ENCODE measurements at regions not wholly inside any gene's neighbourhood (a gene's known extent, or its start where the extent isn't known, plus 50 kb on each side); places are given as distances from the start of the nearest gene placed in this dataset.

- no peak for DNase-seq (ENCODE audit: low spot score)
Observed at GRCh38 chr18:10231220-10231619, 223.2 kb upstream of the APCDD1 start.

GRCh38 chr18:10232062-10232461, 222.4 kb upstream of the APCDD1 start:
- no peak for DNase-seq (ENCODE audit: low spot score)
- peaks cover 11% of the 10 kb centered on the region for H3K9me3 Mint-ChIP-seq
- no peaks in the 10 kb centered on the region for H3K27me3 Mint-ChIP-seq (ENCODE audit: insufficient read depth)
- intact Hi-C loops (cut with micrococcal nuclease) = no loop called here
- no peak overlapping the region for H3K4me3 Mint-ChIP-seq
- H3K4me1 Mint-ChIP-seq (ENCODE audit: low read depth) = no peaks in the 10 kb centered on the region
- H3K36me3 Mint-ChIP-seq (ENCODE audit: low read depth) = no peaks in the 10 kb centered on the region
- H3K27ac Mint-ChIP-seq = no peak overlapping the region

More at GRCh38 chr18:10231220-10231619, 223.2 kb upstream of the APCDD1 start:
- H3K9me3 Mint-ChIP-seq = peaks cover 11% of the 10 kb centered on the region
- intact Hi-C loops (cut with micrococcal nuclease) = no loop called here
- H3K27ac Mint-ChIP-seq = no peak overlapping the region
- no peak overlapping the region for H3K4me3 Mint-ChIP-seq
- no peaks in the 10 kb centered on the region for H3K4me1 Mint-ChIP-seq (ENCODE audit: low read depth)
- H3K27me3 Mint-ChIP-seq (ENCODE audit: insufficient read depth) = no peaks in the 10 kb centered on the region
- H3K36me3 Mint-ChIP-seq (ENCODE audit: low read depth) = no peaks in the 10 kb centered on the region

GRCh38 chr18:10233082-10233875, 221.2 kb upstream of the APCDD1 start:
- no peak overlapping the region for H3K27ac Mint-ChIP-seq
- no peak for DNase-seq (ENCODE audit: low spot score)
- intact Hi-C loops (cut with micrococcal nuclease) = no loop called here
- H3K36me3 Mint-ChIP-seq (ENCODE audit: low read depth) = no peaks in the 10 kb centered on the region
- no peaks in the 10 kb centered on the region for H3K4me1 Mint-ChIP-seq (ENCODE audit: low read depth)
- no peak overlapping the region for H3K4me3 Mint-ChIP-seq
- H3K27me3 Mint-ChIP-seq (ENCODE audit: insufficient read depth) = no peaks in the 10 kb centered on the region
- H3K9me3 Mint-ChIP-seq = peaks cover 11% of the 10 kb centered on the region

DNA sequence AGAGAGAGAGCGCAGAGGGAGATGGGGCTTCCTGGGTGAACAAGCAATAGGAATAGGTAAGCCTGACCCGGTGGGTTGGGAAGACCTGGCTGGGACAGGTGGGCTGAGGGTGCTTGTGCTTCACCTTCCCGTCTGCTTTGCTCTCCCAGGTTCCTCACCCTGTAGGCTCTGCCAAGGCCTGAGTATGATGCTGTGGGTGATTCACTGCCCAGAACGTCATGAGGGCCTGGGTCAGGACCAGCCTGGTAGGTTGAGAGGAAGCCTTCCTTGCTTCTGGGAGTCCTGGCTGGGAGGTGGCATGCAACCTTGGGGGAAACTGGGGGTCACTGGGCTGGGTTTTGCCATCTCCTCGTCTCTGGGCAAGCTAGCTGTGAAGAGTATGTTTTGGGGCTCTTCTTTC, 220.2 kb upstream of the APCDD1 start:
- intact Hi-C loops (cut with micrococcal nuclease) = no loop called here
- H3K9me3 Mint-ChIP-seq = peaks cover 11% of the 10 kb centered on the region
- H3K27me3 Mint-ChIP-seq (ENCODE audit: insufficient read depth) = no peaks in the 10 kb centered on the region
- no peak overlapping the region for H3K4me3 Mint-ChIP-seq
- H3K27ac Mint-ChIP-seq = no peak overlapping the region
- H3K36me3 Mint-ChIP-seq (ENCODE audit: low read depth) = no peaks in the 10 kb centered on the region
- no peaks in the 10 kb centered on the region for H3K4me1 Mint-ChIP-seq (ENCODE audit: low read depth)
- no peak for DNase-seq (ENCODE audit: low spot score)

GRCh38 chr18:10234912-10235660, 219.3 kb upstream of the APCDD1 start:
- no peak for DNase-seq (ENCODE audit: low spot score)
- H3K27ac Mint-ChIP-seq = no peak overlapping the region
- H3K27me3 Mint-ChIP-seq (ENCODE audit: insufficient read depth) = no peaks in the 10 kb centered on the region
- H3K4me3 Mint-ChIP-seq = no peak overlapping the region
- H3K4me1 Mint-ChIP-seq (ENCODE audit: low read depth) = no peaks in the 10 kb centered on the region
- H3K36me3 Mint-ChIP-seq (ENCODE audit: low read depth) = no peaks in the 10 kb centered on the region
- peaks cover 11% of the 10 kb centered on the region for H3K9me3 Mint-ChIP-seq
- intact Hi-C loops (cut with micrococcal nuclease) = no loop called here

DNA sequence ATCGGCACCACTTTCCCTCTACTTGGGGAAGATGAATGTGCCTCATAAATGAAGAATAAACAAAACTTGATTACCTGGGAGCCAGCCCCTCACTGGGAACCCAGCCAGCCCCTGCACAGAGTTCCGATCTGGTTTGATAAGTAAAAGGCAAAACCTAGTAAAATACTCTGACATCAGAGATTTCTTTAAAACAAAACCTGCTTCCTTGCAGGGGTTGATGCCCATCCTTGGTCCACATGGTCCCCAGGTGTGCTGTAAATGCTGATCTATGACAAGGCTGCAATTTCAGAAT, 218.8 kb upstream of the APCDD1 start:
- intact Hi-C loops (cut with micrococcal nuclease) = no loop called here
- Mint-ChIP-seq H3K4me3 (no peak overlapping the region), H3K36me3 (ENCODE audit: low read depth) (no peaks in the 10 kb centered on the region), H3K27ac (no peak overlapping the region), H3K27me3 (ENCODE audit: insufficient read depth) (no peaks in the 10 kb centered on the region), H3K4me1 (ENCODE audit: low read depth) (no peaks in the 10 kb centered on the region), H3K9me3 (peaks cover 11% of the 10 kb centered on the region)
- no peak for DNase-seq (ENCODE audit: low spot score)

- intact Hi-C loops (cut with micrococcal nuclease) = no loop called here
- Mint-ChIP-seq H3K27me3 (ENCODE audit: insufficient read depth) (no peaks in the 10 kb centered on the region), H3K4me1 (ENCODE audit: low read depth) (no peaks in the 10 kb centered on the region), H3K9me3 (no peaks in the 10 kb centered on the region), H3K4me3 (no peak overlapping the region), H3K36me3 (ENCODE audit: low read depth) (no peaks in the 10 kb centered on the region), H3K27ac (no peak overlapping the region)
- DNase-seq (ENCODE audit: low spot score) = no peak
Observed at GRCh38 chr18:10239103-10239502, 215.3 kb upstream of the APCDD1 start.

- no peaks in the 10 kb centered on the region for H3K4me1 Mint-ChIP-seq (ENCODE audit: low read depth)
- intact Hi-C loops (cut with micrococcal nuclease) = no loop called here
- H3K27me3 Mint-ChIP-seq (ENCODE audit: insufficient read depth) = no peaks in the 10 kb centered on the region
- no peak for DNase-seq (ENCODE audit: low spot score)
- H3K9me3 Mint-ChIP-seq = no peaks in the 10 kb centered on the region
- no peak overlapping the region for H3K27ac Mint-ChIP-seq
- no peaks in the 10 kb centered on the region for H3K36me3 Mint-ChIP-seq (ENCODE audit: low read depth)
- no peak overlapping the region for H3K4me3 Mint-ChIP-seq
Observed at GRCh38 chr18:10239991-10240634, 214.3 kb upstream of the APCDD1 start.

DNA sequence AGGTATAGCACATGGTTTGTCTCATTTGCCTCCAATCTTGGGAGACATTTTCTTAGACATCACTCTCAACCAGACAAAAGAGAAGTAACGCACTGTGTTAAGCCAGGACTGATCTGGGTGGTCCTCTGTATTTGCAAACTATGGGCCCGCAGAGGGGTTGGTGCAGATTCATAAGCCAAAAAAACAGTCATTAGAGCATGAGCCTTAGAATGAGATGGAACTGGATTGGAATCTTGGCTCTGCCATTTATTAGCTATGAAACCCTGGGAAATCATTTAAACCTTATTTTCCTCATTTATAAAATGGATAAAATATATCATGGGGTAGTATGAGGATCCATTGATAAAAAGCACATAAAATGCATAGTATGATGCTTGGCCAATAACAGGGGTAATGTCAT, 213.5 kb upstream of the APCDD1 start:
- Mint-ChIP-seq H3K4me1 (ENCODE audit: low read depth) (no peaks in the 10 kb centered on the region), H3K27me3 (ENCODE audit: insufficient read depth) (no peaks in the 10 kb centered on the region), H3K9me3 (no peaks in the 10 kb centered on the region), H3K27ac (no peak overlapping the region), H3K4me3 (no peak overlapping the region), H3K36me3 (ENCODE audit: low read depth) (no peaks in the 10 kb centered on the region)
- DNase-seq (ENCODE audit: low spot score) = no peak
- intact Hi-C loops (cut with micrococcal nuclease) = no loop called here

GRCh38 chr18:10241579-10241978, 212.9 kb upstream of the APCDD1 start:
- DNase-seq (ENCODE audit: low spot score) = no peak
- Mint-ChIP-seq H3K4me1 (ENCODE audit: low read depth) (no peaks in the 10 kb centered on the region), H3K9me3 (no peaks in the 10 kb centered on the region), H3K27me3 (ENCODE audit: insufficient read depth) (no peaks in the 10 kb centered on the region), H3K4me3 (no peak overlapping the region), H3K27ac (no peak overlapping the region), H3K36me3 (ENCODE audit: low read depth) (no peaks in the 10 kb centered on the region)
- intact Hi-C loops (cut with micrococcal nuclease) = no loop called here

GRCh38 chr18:10242936-10243680, 211.3 kb upstream of the APCDD1 start:
- no peak overlapping the region for H3K27ac Mint-ChIP-seq
- no peaks in the 10 kb centered on the region for H3K4me1 Mint-ChIP-seq (ENCODE audit: low read depth)
- H3K4me3 Mint-ChIP-seq = no peak overlapping the region
- no peaks in the 10 kb centered on the region for H3K9me3 Mint-ChIP-seq
- DNase-seq (ENCODE audit: low spot score) = no peak
- intact Hi-C loops (cut with micrococcal nuclease) = no loop called here
- H3K36me3 Mint-ChIP-seq (ENCODE audit: low read depth) = no peaks in the 10 kb centered on the region
- H3K27me3 Mint-ChIP-seq (ENCODE audit: insufficient read depth) = no peaks in the 10 kb centered on the region

GRCh38 chr18:10244341-10244740, 210.1 kb upstream of the APCDD1 start:
- Mint-ChIP-seq H3K27ac (no peak overlapping the region), H3K9me3 (no peaks in the 10 kb centered on the region), H3K27me3 (ENCODE audit: insufficient read depth) (no peaks in the 10 kb centered on the region), H3K36me3 (ENCODE audit: low read depth) (no peaks in the 10 kb centered on the region), H3K4me1 (ENCODE audit: low read depth) (no peaks in the 10 kb centered on the region), H3K4me3 (no peak overlapping the region)
- intact Hi-C loops (cut with micrococcal nuclease) = no loop called here
- DNase-seq (ENCODE audit: low spot score) = no peak
